OCI-LY7 (cell line): ENCODE measurements at regions not wholly inside any gene's neighbourhood (a gene's known extent, or its start where the extent isn't known, plus 50 kb on each side); places are given as distances from the start of the nearest gene placed in this dataset.

Source experiments
- BruUV-seq: library from RNA; stranded (reverse); fragments of 400-500 nt; replicated peaks from 2 replicates; lab custom pipeline; 2021; lab: Mats Ljungman, UMichigan
- CTCF ChIA-PET: fragments of 300-600 bp; sonication (Branson Sonifier 250); formaldehyde crosslinking; loops from one replicate; lab custom pipeline; 2022; ENCODE audit warnings: antibody characterized with exemption; ENCODE audit not compliant: unreplicated experiment; lab: Charles Lee
- POLR2A ChIA-PET: fragments of 300-600 bp; sonication (Branson Sonifier 250); formaldehyde crosslinking; loops from one replicate; lab custom pipeline; 2022; ENCODE audit warnings: antibody characterized with exemption; lab: Charles Lee
- DNase-seq: peaks from one replicate; pipeline ENCODE4 v3.0.0-alpha.2; 2015; ENCODE audit warnings: low spot score
- H2AFZ ChIP-seq: fragments of 200-600 bp; sonication (generic), shearing (Covaris generic); 2 replicates; pipeline ENCODE4 v1.6.1; 2014; ENCODE audit warnings: mild to moderate bottlenecking, antibody characterized with exemption, low read length, moderate library complexity
- H3K27ac ChIP-seq: fragments of 200-600 bp; sonication (generic); 2 replicates; pipeline ENCODE4 v1.5.1; 2014; ENCODE audit warnings: mixed run types, low read depth, mild to moderate bottlenecking, moderate library complexity, low read length, inconsistent platforms; ENCODE audit not compliant: poor library complexity, severe bottlenecking
- H3K36me3 ChIP-seq: fragments of 200-600 bp; sonication (generic); 2 replicates; pipeline ENCODE4 v1.6.1; 2014; ENCODE audit warnings: mild to moderate bottlenecking, antibody characterized with exemption, low read length, moderate library complexity, mixed read lengths; ENCODE audit not compliant: insufficient read depth
- H3K4me1 ChIP-seq: fragments of 200-600 bp; sonication (generic); 2 replicates; pipeline ENCODE4 v1.5.1; 2014; ENCODE audit warnings: mild to moderate bottlenecking, low read length; ENCODE audit not compliant: insufficient read depth, poor library complexity, severe bottlenecking
- H3K4me2 ChIP-seq: fragments of 200-600 bp; sonication (generic); 2 replicates; pipeline ENCODE4 v1.6.1; 2014; ENCODE audit warnings: mild to moderate bottlenecking, low read length
- H3K4me3 ChIP-seq: fragments of 200-600 bp; sonication (generic); 2 replicates; pipeline ENCODE4 v1.5.1; 2014; ENCODE audit warnings: mild to moderate bottlenecking, low read depth, low read length; ENCODE audit not compliant: poor library complexity, severe bottlenecking
- H3K79me2 ChIP-seq: fragments of 200-600 bp; sonication (generic); 2 replicates; pipeline ENCODE4 v1.6.1; 2016; ENCODE audit warnings: low read depth, mild to moderate bottlenecking, low read length, moderate library complexity, mixed read lengths; ENCODE audit not compliant: insufficient read depth
- H3K9me2 ChIP-seq: fragments of 200-600 bp; sonication (generic); 2 replicates; pipeline ENCODE4 v1.6.1; 2016; ENCODE audit warnings: mild to moderate bottlenecking, low read length, mixed read lengths; ENCODE audit not compliant: insufficient read depth
- H3K9me3 ChIP-seq: fragments of 200-600 bp; sonication (generic); 2 replicates; pipeline ENCODE4 v1.6.1; 2014; ENCODE audit warnings: mild to moderate bottlenecking, mixed run types, low read length, mixed read lengths
- H4K20me1 ChIP-seq: fragments of 200-600 bp; sonication (generic); 2 replicates; pipeline ENCODE4 v1.6.1; 2014; ENCODE audit warnings: mild to moderate bottlenecking, antibody characterized with exemption, low read length, moderate library complexity, mixed read lengths; ENCODE audit not compliant: insufficient read depth
- CTCF ChIP-seq: fragments of 200-600 bp; sonication (generic); conservative IDR thresholded peaks from 2 replicates; pipeline ENCODE4 v1.5.1; 2014; ENCODE audit warnings: mild to moderate bottlenecking, antibody characterized with exemption, low read length, moderate library complexity, mixed read lengths
- EZH2phosphoT487 ChIP-seq: fragments of 200-600 bp; sonication (generic); IDR thresholded peaks from 2 replicates; pipeline ENCODE4 v1.6.1; 2018; ENCODE audit warnings: low read depth, borderline replicate concordance, mild to moderate bottlenecking, mixed run types, antibody characterized with exemption, low read length, moderate library complexity, mixed read lengths
- intact Hi-C: fragments of 100-400 bp; cut with micrococcal nuclease; formaldehyde crosslinking; loops from one replicate; pipeline ENCODE4 v1.10.0; 2022; ENCODE audit not compliant: unreplicated experiment

- no peak overlapping the region for H2AFZ ChIP-seq
- no peaks in the 10 kb centered on the region for H4K20me1 ChIP-seq
- TF ChIP-seq CTCF: no peak
- no peak for TF ChIP-seq EZH2phosphoT487
- no peak for DNase-seq
- intact Hi-C loops: no loop called here
- no peak overlapping the region for H3K27ac ChIP-seq
- H3K4me2 ChIP-seq: no peak overlapping the region
- no peaks in the 10 kb centered on the region for H3K9me2 ChIP-seq
- no peak overlapping the region for H3K4me3 ChIP-seq
- CTCF ChIA-PET: no interaction called here
- H3K9me3 ChIP-seq: peaks cover 6% of the 10 kb centered on the region; the same call in 1 of the 2 replicates
- BruUV-seq: no TSS peak
- no peaks in the 10 kb centered on the region for H3K36me3 ChIP-seq
- no peaks in the 10 kb centered on the region for H3K4me1 ChIP-seq
- POLR2A ChIA-PET: no interaction called here
- H3K79me2 ChIP-seq: no peaks in the 10 kb centered on the region
These were observed 111.5 kb upstream of the ZC3H11B start for GRCh38 chr1:219724440-219724839.

- no TSS peak for BruUV-seq
- POLR2A ChIA-PET: no interaction called here
- intact Hi-C loops: no loop called here
These were observed 104.6 kb upstream of the ZC3H11B start for GRCh38 chr1:219717536-219717935.

More at GRCh38 chr1:219717536-219717935, 104.6 kb upstream of the ZC3H11B start:
- no peak for TF ChIP-seq EZH2phosphoT487
- no peak for TF ChIP-seq CTCF
- no peak overlapping the region for H3K27ac ChIP-seq
- no peaks in the 10 kb centered on the region for H4K20me1 ChIP-seq
- H3K4me3 ChIP-seq: no peak overlapping the region
- H3K9me2 ChIP-seq: no peaks in the 10 kb centered on the region
- no peak overlapping the region for H3K4me2 ChIP-seq
- DNase-seq: no peak
- H3K79me2 ChIP-seq: no peaks in the 10 kb centered on the region
- no peak overlapping the region for H2AFZ ChIP-seq
- CTCF ChIA-PET: no interaction called here
- H3K36me3 ChIP-seq: no peaks in the 10 kb centered on the region
- no peaks in the 10 kb centered on the region for H3K9me3 ChIP-seq
- no peaks in the 10 kb centered on the region for H3K4me1 ChIP-seq
